NCI-H345 (cell line): ENCODE measurements at regions not wholly inside any gene's neighbourhood (a gene's known extent, or its start where the extent isn't known, plus 50 kb on each side); places are given as distances from the start of the nearest gene placed in this dataset.
"Not testable (repeated sequence)": the region's sequence is repeated elsewhere in the genome, so short reads cannot be mapped to it uniquely, and the experiment has no call there.

ENCODE experiments used
- DNase-seq: peaks from one replicate; lab custom pipeline; 2025; lab: John Stamatoyannopoulos, UW

DNA sequence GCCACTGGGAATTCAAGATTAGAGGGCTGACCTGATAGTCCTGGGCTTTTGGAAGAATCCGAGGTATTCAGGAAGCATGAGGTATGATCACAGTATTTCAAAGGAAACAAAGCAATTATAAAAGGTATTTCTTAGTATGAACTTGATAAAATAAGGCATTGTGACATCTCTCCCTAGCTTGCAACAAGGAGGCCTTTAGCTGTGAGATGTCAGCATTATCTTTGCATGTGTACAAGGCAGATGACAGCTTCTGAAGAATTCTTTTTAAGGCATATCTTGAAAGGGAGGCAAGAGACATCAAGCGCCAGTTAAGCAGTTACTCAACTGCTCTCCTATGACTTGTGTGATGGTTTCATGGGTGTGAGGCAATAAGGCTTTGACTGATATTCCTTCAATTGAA is 1123.7 kb downstream of the PLA2G4A start:
- no peak for DNase-seq

DNA sequence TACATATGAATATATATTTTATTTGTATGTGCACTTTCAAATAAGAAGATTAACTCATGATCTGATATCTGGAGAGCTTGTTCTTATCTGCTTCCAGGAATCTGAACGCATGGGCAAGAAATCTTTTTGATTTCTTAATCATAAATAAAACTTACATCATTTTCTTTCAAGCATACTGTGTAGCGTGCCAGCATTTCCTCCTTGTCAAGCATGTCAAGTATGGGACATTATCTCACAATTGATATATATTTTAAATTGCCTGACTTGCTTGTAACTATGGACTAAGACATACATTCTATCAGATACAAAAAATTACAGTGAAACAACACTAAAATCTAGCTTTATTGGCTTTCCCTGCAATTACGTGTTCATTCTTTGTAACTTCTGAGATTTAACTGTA is 1128.2 kb downstream of the PLA2G4A start:
- DNase-seq = no peak

DNA sequence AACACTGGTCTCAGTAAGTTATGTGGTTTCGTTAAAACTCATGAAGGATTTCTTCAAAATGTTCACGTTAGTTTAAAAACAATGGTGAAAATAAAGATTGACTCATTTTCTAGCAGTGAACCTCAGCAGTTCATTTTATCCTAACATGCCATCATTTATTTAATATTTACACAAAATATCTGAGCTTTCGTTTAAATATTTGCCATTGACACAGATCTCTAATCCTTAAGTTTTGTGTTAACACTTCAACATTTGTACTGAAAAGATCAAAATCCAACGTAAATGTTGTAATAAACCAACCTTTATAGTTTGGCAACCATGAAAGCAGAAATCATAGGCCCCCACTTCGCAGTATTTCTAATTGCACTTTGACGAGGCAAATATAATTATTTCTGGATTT is 1129.5 kb downstream of the PLA2G4A start:
- DNase-seq = no peak

DNA sequence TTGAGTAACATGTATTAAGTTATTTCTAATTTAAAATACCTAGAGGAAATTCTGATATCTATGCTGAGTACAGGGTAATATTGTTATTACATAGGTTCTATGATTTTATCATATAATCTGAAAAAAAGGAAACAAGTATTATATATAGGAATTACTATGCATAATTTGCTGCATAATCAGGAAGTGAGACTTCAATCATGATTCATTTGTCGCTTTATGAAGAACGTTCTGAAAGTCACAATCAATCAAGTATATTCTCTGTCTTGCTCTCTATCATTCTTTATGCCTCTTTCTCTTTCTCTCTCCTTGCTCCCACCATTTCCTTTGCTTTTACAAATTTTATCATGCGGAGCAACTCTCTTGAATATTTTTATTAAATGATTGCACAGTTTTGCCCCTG is 1130.3 kb downstream of the PLA2G4A start:
- no peak for DNase-seq

DNA sequence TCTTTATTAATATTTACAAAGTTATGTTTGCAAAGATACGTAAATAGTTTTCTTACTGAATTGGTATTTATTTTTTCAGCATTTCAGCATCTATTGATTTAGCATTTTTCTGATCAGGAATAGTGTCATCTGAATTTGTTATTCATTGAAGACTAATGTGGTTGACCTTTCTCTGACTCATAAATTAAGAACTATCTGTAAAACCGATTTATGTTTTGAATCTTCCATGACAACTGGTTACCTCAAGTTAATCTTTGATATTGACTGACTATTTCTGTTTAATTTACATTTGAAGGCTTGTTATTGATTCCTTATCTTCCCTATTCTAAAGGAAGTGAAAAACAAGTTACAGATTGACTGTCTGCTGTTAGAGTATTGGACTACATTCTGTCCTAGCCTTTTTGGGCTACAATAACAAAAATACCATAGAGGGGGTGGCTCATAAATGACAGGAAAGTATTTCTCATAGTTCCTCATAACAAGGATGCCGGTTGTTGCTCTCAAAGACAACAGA is 1131.4 kb downstream of the PLA2G4A start:
- DNase-seq = no peak

DNA sequence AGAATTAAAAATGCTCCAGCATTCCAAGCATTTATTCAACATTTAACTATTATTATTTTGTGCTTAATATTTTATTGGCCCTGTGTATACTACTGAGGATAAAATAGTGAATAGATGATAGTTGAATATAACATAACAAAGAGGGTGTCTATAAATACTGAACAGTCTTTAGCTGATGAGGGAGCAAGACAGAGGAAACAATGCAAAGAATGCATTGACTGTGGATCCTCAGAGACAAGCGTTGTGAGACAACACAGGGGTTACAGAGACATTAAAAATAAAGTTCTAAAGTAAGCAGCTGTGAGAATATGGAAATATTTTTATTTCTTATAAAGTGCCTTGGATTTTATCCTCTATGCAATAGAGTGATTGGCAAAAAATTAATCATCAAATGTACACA is 1133.1 kb downstream of the PLA2G4A start:
- no peak for DNase-seq

DNA sequence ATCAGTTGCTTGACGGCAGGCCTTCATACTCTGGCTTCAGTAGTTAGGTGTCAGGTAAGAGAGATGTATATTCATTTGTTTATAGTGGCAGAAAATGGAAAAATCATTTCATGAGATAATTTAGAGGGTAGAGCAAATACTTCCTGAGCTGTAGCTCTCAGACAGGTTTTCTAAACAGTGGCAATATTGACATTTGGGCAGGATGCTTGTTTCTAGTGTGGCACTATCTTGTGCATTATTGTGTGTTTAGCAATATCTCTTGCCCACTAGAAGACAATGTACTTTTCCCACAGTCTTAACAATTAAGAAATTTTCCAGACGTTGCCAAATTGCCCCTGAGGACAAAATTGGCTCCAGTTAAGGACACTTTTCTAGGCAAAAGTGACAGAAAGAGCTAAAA is 1143.1 kb downstream of the PLA2G4A start:
- no peak for DNase-seq

DNA sequence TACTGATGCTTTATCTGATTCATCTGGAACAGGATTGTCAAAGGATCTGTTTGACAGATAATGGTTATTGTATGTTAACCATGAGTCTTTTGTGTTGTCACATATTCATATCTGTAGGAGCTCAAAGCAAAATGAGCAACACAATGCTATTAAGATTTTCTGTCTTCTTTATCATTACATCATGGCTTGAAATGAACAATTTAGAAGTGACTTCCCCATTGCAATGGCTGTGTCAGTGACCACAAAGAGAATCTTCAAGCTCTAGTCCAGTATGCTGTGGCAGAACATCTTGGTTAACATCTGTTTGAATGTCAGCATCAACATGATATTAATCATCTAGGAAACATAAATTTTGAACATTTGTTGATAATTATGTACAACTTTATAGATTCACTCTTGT is 1148.5 kb downstream of the PLA2G4A start:
- no peak for DNase-seq

DNA sequence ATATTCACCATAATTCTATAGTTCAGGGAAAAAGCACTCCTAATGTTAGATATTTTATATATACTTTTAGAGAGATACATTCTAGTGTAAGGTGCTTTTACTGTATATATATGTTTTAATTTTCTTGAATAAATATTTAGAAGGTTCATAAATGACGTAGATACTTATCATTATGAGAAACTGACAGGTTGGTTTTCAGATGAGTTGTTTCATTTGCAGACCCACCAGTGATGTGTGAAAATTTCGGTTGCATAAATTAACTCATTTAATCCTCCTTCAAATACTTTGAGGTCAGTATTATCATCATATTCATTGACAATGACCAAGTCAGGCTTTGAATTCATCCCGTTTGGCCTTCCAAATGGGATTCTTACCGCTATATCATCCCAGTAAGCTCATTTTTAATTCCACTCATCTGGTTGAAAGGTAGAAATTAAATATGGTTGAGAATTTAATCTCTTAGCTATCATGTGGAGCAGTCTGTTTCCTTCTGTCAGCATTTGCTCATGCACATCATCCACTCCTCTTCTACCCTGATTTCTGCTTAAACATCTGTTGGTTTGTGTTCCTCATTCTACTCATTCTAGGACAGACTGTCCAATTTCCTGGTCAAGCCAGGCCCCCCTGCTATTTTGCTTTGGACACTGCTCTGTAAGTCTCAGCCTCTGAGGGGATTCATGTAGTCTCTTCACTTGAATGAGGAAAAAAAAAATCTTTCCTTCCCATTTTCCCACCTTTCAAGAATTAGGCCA is 1156.6 kb downstream of the PLA2G4A start:
- no peak for DNase-seq

DNA sequence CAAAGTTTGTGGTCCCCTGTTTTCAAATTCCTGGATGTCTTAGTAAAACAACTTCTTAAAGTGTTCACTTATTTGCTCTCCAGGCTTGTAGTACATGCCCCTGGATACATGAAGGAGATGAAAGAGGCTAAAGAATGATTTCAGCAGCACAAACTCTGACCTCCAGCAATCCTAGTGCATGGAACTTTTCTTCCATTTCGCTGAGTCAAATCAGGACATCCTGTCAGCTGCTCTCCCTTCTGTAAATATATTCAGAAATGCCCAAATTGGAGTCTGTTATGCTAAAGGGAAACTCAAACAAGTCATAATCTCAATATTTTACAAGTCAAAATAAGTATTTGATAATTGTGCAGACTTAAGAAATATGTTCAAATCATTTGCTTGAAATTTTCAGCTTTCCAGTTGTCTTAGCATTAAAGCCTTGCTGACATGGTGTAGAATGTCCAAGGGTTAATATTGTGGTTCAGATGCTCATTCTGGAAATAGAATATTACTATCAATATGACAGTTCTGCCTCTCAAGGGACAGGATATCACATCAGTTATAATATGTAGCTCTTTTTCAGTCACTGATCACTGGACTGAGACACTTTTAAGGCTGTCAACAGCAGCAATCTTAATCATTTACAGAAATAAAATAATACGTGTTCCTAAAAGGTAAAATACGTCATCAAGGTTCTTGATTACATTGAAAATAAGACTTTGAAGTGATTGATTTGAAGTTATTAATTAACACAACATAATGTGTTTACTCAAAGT is 1157.3 kb downstream of the PLA2G4A start:
- DNase-seq = no peak

DNA sequence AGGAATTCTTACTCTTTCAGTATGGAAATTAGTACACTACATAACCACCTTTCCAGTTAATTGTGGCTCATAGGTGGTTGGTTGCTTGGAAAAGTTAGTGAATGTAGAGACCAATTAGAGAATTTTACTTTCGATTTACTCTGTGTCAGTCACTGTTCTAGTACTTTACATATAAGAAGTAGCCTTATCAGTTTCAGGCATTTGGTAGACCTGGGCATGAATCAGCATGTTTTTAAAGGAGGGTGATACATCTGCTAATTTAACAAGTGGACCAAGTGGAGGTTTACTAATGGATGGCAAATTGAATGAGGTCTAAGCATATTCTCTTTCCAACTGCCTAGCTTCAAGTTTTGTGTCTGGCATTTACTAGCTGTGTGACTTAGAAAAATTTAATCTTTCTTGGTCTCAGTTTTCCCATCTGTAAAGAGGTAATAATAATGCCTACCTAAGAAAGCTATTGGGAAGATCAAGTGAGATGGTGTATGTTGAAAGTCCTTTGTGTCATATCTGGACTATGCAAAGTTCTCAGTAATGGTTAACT is 1158.6 kb downstream of the PLA2G4A start:
- DNase-seq = no peak

DNA sequence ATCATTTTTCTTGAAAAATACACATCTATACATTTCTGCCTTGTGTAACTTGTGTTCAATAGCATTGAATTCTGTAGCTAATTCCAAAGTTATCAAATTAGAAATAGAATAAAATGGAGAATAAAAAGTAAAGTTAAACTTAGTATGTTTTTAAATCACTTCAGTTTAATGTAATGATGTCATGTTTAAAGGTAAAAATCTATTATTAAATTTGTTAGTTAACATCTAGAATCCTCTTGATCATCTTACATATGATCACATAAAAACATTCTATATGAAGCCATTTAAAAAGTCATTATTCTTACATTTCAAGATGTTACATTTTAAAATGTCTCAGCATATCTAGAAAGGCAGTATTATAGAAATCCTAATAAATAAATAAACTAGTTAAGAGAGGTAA is 1163.2 kb downstream of the PLA2G4A start:
- no peak for DNase-seq

DNA sequence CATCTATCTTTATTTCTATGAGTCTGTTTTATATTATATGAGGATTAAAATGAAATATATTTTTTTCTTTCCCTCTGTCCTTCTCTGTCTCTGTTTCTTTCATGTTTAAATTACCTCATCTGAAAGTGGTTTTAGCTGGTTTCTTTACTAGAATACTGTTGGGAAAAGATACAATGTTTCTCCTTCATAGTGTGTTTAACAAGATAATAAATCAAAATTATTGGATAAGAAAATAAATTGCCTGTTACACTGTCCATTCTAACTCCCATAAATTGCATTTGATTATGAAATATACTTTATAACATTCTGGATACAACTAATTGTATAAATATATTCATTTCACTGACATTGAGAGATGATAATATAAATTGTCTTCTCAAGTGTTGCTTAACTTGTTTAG is 1168.0 kb downstream of the PLA2G4A start:
- DNase-seq = no peak

DNA sequence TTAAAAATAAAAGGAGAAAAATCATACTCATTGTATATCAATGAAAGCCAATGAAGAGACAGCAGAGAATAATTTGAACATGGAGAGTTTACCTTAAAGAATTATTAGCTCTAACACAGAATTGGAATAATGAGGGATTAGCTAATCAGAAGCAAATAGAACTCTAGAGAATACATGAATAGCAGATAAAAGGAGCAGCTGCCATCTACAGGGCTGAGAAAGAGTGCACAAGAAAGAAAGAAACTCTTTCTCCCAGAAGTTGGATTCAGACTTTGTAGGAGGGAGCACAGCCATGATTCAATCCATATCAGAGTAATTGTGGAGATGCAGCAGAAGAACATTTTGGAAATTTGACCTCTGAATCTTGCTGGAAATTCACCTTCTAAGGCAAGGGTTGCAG is 1171.2 kb downstream of the PLA2G4A start:
- DNase-seq = no peak

DNA sequence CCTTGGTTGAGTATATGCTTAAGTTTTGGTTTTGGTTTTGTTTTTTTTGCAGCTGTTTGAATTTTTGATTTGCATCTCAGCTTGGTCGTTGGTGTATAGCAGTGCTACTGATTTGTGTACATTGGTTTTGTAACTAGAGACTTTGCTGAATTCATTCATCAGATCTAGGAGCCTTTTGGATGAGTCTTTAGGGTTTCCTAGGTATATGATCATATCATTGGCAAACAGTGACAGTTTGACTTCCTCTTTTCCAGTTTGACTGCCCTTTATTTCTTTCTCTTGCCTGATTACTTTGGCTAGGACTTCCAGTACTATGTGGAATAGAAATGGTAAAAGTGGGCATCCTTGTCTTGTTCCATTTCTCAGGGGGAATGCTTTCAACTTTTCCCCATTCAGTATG is 1174.9 kb downstream of the PLA2G4A start:
- DNase-seq = not testable (repeated sequence)

DNA sequence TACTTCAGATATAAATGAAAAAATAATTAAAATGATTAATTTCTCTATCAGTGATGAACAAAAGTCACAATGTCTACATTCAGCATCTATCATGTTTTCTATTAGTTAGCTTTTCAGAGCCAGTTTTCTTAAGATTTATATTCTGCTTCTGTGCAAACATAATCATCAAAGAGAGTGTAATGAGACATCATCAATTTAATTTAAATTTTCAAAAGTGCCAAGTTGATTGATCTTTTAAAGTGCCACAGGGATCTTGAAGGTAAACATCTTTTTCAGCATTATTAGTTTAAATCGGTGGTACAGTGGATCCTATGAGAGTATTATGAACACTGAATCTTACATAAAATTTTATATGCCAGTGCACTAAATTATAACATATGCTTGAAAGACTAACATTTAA is 1176.1 kb downstream of the PLA2G4A start:
- DNase-seq = no peak

DNA sequence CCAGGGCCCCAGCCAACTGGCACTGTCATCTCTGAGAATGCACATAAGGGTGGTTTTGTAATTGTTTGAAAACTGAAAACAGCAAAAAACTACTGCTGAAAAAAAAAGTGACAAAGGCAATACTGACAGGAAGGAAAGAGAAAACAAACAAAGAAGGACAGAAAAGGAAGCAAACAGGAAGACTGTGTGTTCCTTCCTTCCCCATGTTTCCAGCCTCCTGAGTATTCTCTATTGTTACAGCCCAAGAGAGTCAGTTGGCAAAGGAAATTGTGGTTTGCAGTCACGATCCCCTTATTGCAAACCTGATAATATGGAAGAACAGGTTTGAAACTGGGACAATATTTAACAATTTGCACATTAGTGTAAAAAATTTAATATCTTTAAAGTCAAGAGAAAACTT is 1177.6 kb downstream of the PLA2G4A start:
- DNase-seq = no peak

DNA sequence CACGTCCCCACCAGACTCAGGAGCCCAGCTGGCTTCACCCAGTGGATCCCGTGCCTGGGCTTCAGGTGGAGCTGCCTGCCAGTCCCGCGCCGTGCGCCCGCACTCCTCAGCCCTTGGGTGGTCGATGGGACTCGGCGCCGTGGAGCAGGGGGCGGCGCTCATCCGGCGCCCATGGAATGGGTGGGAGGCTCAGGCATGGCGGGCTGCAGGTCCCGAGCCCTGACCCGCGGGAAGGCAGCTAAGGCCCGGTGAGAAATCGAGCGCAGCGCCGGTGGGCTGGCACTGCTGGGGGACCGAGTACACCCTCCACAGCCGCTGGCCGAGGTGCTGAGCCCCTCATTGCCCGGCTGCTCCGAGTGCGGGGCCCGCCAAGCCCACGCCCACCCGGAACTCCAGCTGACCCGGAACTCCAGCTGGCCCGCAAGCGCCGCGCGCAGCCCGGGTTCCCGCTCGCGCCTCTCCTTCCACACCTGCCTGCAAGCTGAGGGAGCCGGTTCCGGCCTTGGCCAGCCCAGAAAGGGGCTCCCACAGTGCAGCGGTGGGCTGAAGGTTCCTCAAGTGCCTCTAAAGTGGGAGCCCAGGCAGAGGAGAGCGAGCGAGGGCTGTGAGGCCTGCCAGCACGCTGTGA is 1184.6 kb downstream of the PLA2G4A start:
- DNase-seq = not testable (repeated sequence)

DNA sequence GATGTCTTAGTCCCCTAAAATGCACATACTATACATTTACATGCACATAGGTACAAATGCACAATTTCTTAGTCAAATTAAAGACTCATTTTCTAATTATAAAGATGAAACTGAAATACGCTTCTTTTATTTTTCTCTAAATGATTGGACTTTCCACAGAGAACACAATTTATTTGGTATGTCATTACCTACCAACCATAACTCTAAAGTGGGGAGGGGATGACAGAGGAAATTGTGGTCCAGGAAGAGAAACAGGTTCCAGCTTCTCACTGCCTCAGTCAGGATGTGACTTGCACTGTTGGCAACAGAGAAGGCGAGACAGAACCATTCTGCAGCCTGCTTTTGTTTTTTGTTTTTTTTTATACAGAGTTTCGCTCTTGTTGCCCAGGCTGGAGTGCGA is 1189.2 kb downstream of the PLA2G4A start:
- no peak for DNase-seq

DNA sequence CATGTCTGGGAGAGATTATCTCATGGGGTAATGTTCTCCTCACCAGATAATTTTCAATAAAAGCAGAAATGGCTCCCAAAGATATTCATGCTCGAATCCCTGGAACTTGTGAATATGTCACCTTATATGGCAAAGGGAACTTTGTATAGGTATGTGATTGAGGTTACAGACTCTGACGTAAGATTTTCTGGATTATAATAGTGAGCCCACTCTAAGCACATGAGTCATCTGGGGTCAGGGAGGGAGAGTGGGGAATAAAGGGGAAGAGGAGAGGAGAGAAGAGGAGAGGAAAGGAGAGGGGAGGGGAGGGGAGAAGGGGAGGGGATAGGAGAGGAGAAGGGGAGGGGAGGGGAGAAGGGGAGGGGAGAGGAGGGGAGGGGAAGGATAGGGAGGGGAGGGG is 1193.9 kb downstream of the PLA2G4A start:
- DNase-seq = no peak

DNA sequence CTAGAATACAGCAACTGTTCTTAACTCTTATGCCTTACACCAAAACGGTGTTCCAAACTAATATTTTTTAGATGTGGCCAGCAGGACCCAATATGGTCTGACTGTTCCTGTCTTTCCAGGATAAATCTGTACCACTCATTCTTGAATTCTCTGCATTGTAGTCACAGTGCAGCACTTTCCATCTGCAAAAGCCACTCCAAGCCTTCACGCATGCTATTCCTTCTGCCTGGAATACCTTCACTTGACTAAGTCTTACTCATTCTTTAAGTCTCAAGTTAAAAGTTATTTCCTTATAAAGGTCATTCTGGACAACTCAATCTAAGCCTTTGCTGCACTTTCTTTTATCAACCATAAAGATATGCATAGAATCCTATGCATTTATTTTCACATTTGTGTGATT is 1194.5 kb downstream of the PLA2G4A start:
- DNase-seq = no peak

DNA sequence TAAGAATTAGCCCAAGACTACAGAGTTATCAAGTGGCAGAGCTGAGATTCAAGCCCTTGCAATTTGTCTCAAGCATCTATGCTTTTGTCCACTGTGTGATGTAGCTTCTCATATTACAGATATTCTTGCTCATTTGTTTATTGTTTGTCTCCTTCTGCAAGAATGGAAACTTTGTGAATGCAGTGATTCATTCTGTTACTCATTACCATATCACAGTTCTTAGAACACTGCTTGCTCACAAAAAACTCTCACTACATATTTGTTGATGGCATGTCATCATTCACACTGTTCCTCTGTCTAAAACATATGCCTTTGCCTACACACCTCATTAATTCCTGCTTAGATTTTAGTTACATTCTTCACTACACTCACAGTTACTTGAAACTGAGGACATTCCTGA is 1198.9 kb downstream of the PLA2G4A start:
- no peak for DNase-seq

DNA sequence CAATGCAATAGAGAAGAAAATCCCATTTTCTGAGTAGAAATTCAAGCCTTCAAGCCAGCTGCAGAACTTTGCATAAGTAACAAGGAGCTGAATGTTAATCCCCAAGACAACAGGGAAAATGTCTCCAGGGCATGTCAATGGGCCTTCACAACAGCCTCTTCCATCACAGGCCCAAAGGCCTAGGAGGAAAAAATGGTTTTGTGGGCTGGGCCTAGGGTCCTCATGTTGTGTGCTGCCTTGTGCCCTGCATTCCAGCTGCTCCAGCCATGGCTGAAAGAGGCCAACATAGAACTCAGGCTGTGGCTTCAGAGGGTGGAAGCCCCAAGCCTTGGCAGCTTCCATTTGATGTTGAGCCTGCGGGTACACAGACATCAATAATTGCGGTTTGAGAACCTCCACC is 1208.8 kb downstream of the PLA2G4A start:
- not testable (repeated sequence) for DNase-seq
